H9 (cell line): ENCODE measurements at regions not wholly inside any gene's neighbourhood (a gene's known extent, or its start where the extent isn't known, plus 50 kb on each side); places are given as distances from the start of the nearest gene placed in this dataset.
"Not testable (repeated sequence)": the region's sequence is repeated elsewhere in the genome, so short reads cannot be mapped to it uniquely, and the experiment has no call there.

ENCODE experiments used
- DNase-seq: peaks from one replicate; pipeline ENCODE4 v3.0.0-alpha.2; 2017
- H2AFZ ChIP-seq: one replicate; pipeline ENCODE4 v1.6.1; 2013; ENCODE audit warnings: mild to moderate bottlenecking, low read length, control low read depth, moderate library complexity
- H2AK5ac ChIP-seq: 2 replicates; pipeline ENCODE4 v1.6.1; 2013; ENCODE audit warnings: low read length, control low read depth, mixed read lengths; ENCODE audit not compliant: insufficient read length
- H2BK120ac ChIP-seq: one replicate; pipeline ENCODE4 v1.6.1; 2013; ENCODE audit warnings: low read depth, mild to moderate bottlenecking, low read length, control low read depth, inconsistent platforms; ENCODE audit not compliant: poor library complexity, severe bottlenecking
- H2BK12ac ChIP-seq: 2 replicates; pipeline ENCODE4 v1.6.1; 2013; ENCODE audit warnings: low read length, control low read depth, mixed read lengths, low read depth; ENCODE audit not compliant: insufficient read length
- H2BK15ac ChIP-seq: 2 replicates; pipeline ENCODE4 v1.6.1; 2013; ENCODE audit warnings: low read depth, low read length, control low read depth
- H2BK20ac ChIP-seq: one replicate; pipeline ENCODE4 v1.6.1; 2013; ENCODE audit warnings: low read depth, mild to moderate bottlenecking, low read length, control low read depth, inconsistent platforms; ENCODE audit not compliant: poor library complexity, severe bottlenecking
- H2BK5ac ChIP-seq: 2 replicates; pipeline ENCODE4 v1.6.1; 2013; ENCODE audit warnings: low read length, control low read depth, mixed read lengths; ENCODE audit not compliant: insufficient read length
- H3K14ac ChIP-seq: 2 replicates; pipeline ENCODE4 v1.6.1; 2013; ENCODE audit warnings: low read length, control low read depth; ENCODE audit not compliant: insufficient read depth
- H3K18ac ChIP-seq: 2 replicates; pipeline ENCODE4 v1.6.1; 2013; ENCODE audit warnings: low read depth, mild to moderate bottlenecking, mixed read lengths, low read length, control low read depth; ENCODE audit not compliant: insufficient read length
- H3K23ac ChIP-seq: 2 replicates; pipeline ENCODE4 v1.6.1; 2013; ENCODE audit warnings: low read length, control low read depth, mixed read lengths, low read depth; ENCODE audit not compliant: insufficient read length
- H3K23me2 ChIP-seq: 2 replicates; pipeline ENCODE4 v1.6.1; 2013; ENCODE audit warnings: low read depth, mild to moderate bottlenecking, mixed read lengths, low read length, control low read depth; ENCODE audit not compliant: insufficient read length, poor library complexity, severe bottlenecking
- H3K27ac ChIP-seq: 2 replicates; pipeline ENCODE4 v1.5.1; 2013; ENCODE audit warnings: low read length, control low read depth, mixed read lengths, low read depth; ENCODE audit not compliant: insufficient read length
- H3K27me3 ChIP-seq: 2 replicates; pipeline ENCODE4 v1.6.1; 2013; ENCODE audit warnings: low read length, control low read depth, inconsistent platforms; ENCODE audit not compliant: insufficient read depth
- H3K4ac ChIP-seq: 2 replicates; pipeline ENCODE4 v1.6.1; 2013; ENCODE audit warnings: low read depth, mild to moderate bottlenecking, control low read depth, inconsistent platforms, low read length, moderate library complexity
- H3K4me1 ChIP-seq: 2 replicates; pipeline ENCODE4 v1.6.1; 2013; ENCODE audit warnings: low read length, control low read depth, inconsistent platforms; ENCODE audit not compliant: insufficient read depth
- H3K4me2 ChIP-seq: 2 replicates; pipeline ENCODE4 v1.6.1; 2013; ENCODE audit warnings: low read length, control low read depth, mixed read lengths; ENCODE audit not compliant: insufficient read length, insufficient read depth
- H3K56ac ChIP-seq: 2 replicates; pipeline ENCODE4 v1.6.1; 2013; ENCODE audit warnings: low read depth, mild to moderate bottlenecking, mixed read lengths, low read length, control low read depth; ENCODE audit not compliant: insufficient read length
- H3K79me1 ChIP-seq: 2 replicates; pipeline ENCODE4 v1.6.1; 2013; ENCODE audit warnings: low read depth, mild to moderate bottlenecking, moderate library complexity, low read length, control low read depth, inconsistent platforms; ENCODE audit not compliant: insufficient read depth, poor library complexity, severe bottlenecking
- H3K79me2 ChIP-seq: 2 replicates; pipeline ENCODE4 v1.6.1; 2013; ENCODE audit warnings: low read length, control low read depth, inconsistent platforms; ENCODE audit not compliant: insufficient read depth
- H3K9ac ChIP-seq: 2 replicates; pipeline ENCODE4 v1.6.1; 2013; ENCODE audit warnings: low read length, control low read depth, mixed read lengths; ENCODE audit not compliant: insufficient read length; ENCODE audit errors: extremely low read depth
- H3K9me3 ChIP-seq: one replicate; pipeline ENCODE4 v1.6.1; 2013; ENCODE audit warnings: low read depth, low read length, inconsistent platforms; ENCODE audit not compliant: control insufficient read depth
- H3T11ph ChIP-seq: one replicate; pipeline ENCODE4 v1.6.1; 2013; ENCODE audit warnings: mild to moderate bottlenecking, low read length, control low read depth, inconsistent platforms
- H4K20me1 ChIP-seq: one replicate; pipeline ENCODE4 v1.6.1; 2013; ENCODE audit not compliant: control insufficient read depth, insufficient read length, insufficient read depth
- H4K5ac ChIP-seq: 2 replicates; pipeline ENCODE4 v1.6.1; 2013; ENCODE audit warnings: low read depth, mild to moderate bottlenecking, mixed read lengths, low read length, control low read depth; ENCODE audit not compliant: insufficient read length
- H4K8ac ChIP-seq: replicated peaks from 2 replicates; pipeline ENCODE4 v1.6.1; 2013; ENCODE audit warnings: low read length, control low read depth, mixed read lengths, low read depth; ENCODE audit not compliant: insufficient read length
- H4K91ac ChIP-seq: 2 replicates; pipeline ENCODE4 v1.6.1; 2013; ENCODE audit warnings: low read depth, mild to moderate bottlenecking, moderate library complexity, mixed read lengths, low read length, control low read depth; ENCODE audit not compliant: insufficient read length
- H3K27ac Mint-ChIP-seq, 3 experiments: 2 replicates in 2 of 3; 3 replicates in 1 of 3; pipeline ENCODE4 v1.8.0; 2020 to 2021; ENCODE audit warnings: mixed read lengths in 3 of 3, mild to moderate bottlenecking in 1 of 3, moderate library complexity in 1 of 3
- H3K27me3 Mint-ChIP-seq: 2 replicates; pipeline ENCODE4 v1.8.0; 2021; ENCODE audit warnings: low read depth, mild to moderate bottlenecking, moderate library complexity, mixed read lengths
- H3K36me3 Mint-ChIP-seq, 3 experiments: 2 replicates in 2 of 3; 3 replicates in 1 of 3; pipeline ENCODE4 v1.8.0; 2020 to 2021; ENCODE audit warnings: low read depth in 3 of 3, mixed read lengths in 3 of 3; ENCODE audit not compliant: insufficient read depth in 1 of 3
- H3K4me1 Mint-ChIP-seq, 2 experiments: 2 replicates each; pipeline ENCODE4 v1.8.0; 2020; ENCODE audit warnings: mixed read lengths in 2 of 2
- H3K4me3 Mint-ChIP-seq, 2 experiments: 2 replicates in 1 of 2; 3 replicates in 1 of 2; pipeline ENCODE4 v1.8.0; 2020 to 2021; ENCODE audit warnings: mild to moderate bottlenecking in 2 of 2, mixed read lengths in 2 of 2, moderate library complexity in 1 of 2
- H3K9me3 Mint-ChIP-seq, 2 experiments: 2 replicates in 1 of 2; 3 replicates in 1 of 2; pipeline ENCODE4 v1.8.0; 2020; ENCODE audit warnings: mild to moderate bottlenecking in 2 of 2, mixed read lengths in 2 of 2, moderate library complexity in 1 of 2
- CTCF ChIP-seq: fragments of 200-600 bp; sonication (generic); conservative IDR thresholded peaks from 3 replicates; pipeline ENCODE4 v1.8.0; 2021; ENCODE audit warnings: antibody characterized with exemption, mild to moderate bottlenecking
- WGBS: extraction: QIAGEN DNeasy Blood & Tissue Kit; methylation state at CpG from one replicate; pipeline ENCODE4 v1.1.7; 2013; ENCODE audit warnings: missing lambda C conversion rate, low lambda C conversion rate, mixed read lengths; ENCODE audit not compliant: insufficient read length; ENCODE audit errors: extremely low coverage; 5-methylcytosine and 5-hydroxymethylcytosine counted together

GRCh38 chr13:78045916-78046315, 127.3 kb upstream of the EDNRB start:
- H2BK20ac ChIP-seq, result no peak overlapping the region

DNA sequence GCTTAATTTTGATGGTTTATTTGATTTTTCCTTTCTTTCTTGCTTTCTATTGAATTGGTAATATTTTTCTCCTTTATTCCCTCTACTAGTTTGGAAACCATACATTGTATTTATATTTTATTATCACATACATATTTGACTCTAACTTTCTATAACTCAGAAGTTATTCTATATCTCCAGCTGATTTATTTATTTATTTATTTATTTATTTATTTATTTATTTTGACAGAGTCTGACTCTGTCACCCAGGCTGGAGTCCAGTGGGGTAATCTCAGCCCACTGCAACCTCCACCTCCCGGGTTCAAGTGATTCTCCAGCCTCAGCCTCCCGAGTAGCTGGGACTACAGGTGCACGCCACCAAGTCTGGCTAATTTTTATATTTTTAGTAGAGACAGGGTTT, 122.7 kb upstream of the EDNRB start:
- not testable (repeated sequence) for H3K56ac ChIP-seq, H3K79me1 ChIP-seq, H3K4ac ChIP-seq, H4K20me1 ChIP-seq, H2AFZ ChIP-seq, H3K27ac Mint-ChIP-seq, H2AK5ac ChIP-seq, H3K4me1 Mint-ChIP-seq, H3K4me3 Mint-ChIP-seq, H3K23me2 ChIP-seq, H3K18ac ChIP-seq, H3K27ac ChIP-seq, DNase-seq, H2BK20ac ChIP-seq, H4K5ac ChIP-seq, H3K9me3 Mint-ChIP-seq, H2BK5ac ChIP-seq, H3K4me1 ChIP-seq, H3K79me2 ChIP-seq, H3K27me3 ChIP-seq, H4K8ac ChIP-seq, H2BK120ac ChIP-seq, H2BK12ac ChIP-seq, H3K4me2 ChIP-seq, H3K9me3 ChIP-seq, H3K36me3 Mint-ChIP-seq, H3K9ac ChIP-seq, H3K23ac ChIP-seq, H3K14ac ChIP-seq, H3T11ph ChIP-seq, H2BK15ac ChIP-seq, H3K27me3 Mint-ChIP-seq, H4K91ac ChIP-seq
- WGBS, result no CpG with 5 or more reads among the region's 3 CpGs

More at GRCh38 chr13:78045916-78046315, 127.3 kb upstream of the EDNRB start:
- Histone ChIP-seq H3K4me1 (no peaks in the 10 kb centered on the region), H3K79me2 (no peaks in the 10 kb centered on the region), H3K27me3 (no peaks in the 10 kb centered on the region), H2BK120ac (no peak overlapping the region), H3K4ac (no peak overlapping the region), H2AK5ac (no peak overlapping the region), H4K5ac (no peak overlapping the region), H3K9ac (peak overlapping the region; percentile 31), H3K23me2 (no peaks in the 10 kb centered on the region), H3T11ph (no peak overlapping the region), H3K4me2 (no peak overlapping the region), H3K14ac (no peak overlapping the region), H3K56ac (no peak overlapping the region), H3K9me3 (no peaks in the 10 kb centered on the region), H2BK15ac (no peak overlapping the region), H3K27ac (no peak overlapping the region), H2AFZ (no peak overlapping the region), H3K18ac (no peak overlapping the region), H3K79me1 (no peaks in the 10 kb centered on the region), H4K20me1 (no peaks in the 10 kb centered on the region), H4K91ac (no peak overlapping the region), H2BK12ac (no peak overlapping the region), H4K8ac (no peak overlapping the region), H2BK5ac (no peak overlapping the region), H3K23ac (no peak overlapping the region)
- Mint-ChIP-seq H3K9me3 (peaks cover 0 to 3% of the 10 kb centered on the region in 2 experiments; a peak in 3 of 5 replicates), H3K4me1 (no peaks in the 10 kb centered on the region), H3K27me3 (no peaks in the 10 kb centered on the region), H3K27ac (peak overlapping the region in 1 of 3 experiments; percentile 36; a peak in 1 of 7 replicates), H3K36me3 (peaks cover 0 to 5% (median 0%) of the 10 kb centered on the region in 3 experiments; a peak in 3 of 7 replicates), H3K4me3 (no peak overlapping the region)
- WGBS, result no CpG with 5 or more reads among the region's 3 CpGs
- DNase-seq, result no peak
- TF ChIP-seq CTCF, result no peak
